DND-41 (cell line): ENCODE measurements at regions not wholly inside any gene's neighbourhood (a gene's known extent, or its start where the extent isn't known, plus 50 kb on each side); places are given as distances from the start of the nearest gene placed in this dataset.

Source experiments
- ATAC-seq: fragments of 200-7000 bp; cut with Tn5 transposase; 3 replicates; pipeline ENCODE4 v1.9.1; 2021; ENCODE audit warnings: low read depth; ENCODE audit not compliant: insufficient read depth
- DNase-seq: peaks from one replicate; pipeline ENCODE4 v3.0.0-alpha.2; 2020
- H2AFZ ChIP-seq: 2 replicates; pipeline ENCODE4 v1.6.0; 2012; ENCODE audit warnings: low read depth, low read length
- H3K27ac ChIP-seq: 2 replicates; pipeline ENCODE4 v1.5.1; 2012; ENCODE audit warnings: low read length, inconsistent platforms
- H3K27me3 ChIP-seq: fragments of 200-600 bp; sonication (generic); 2 replicates; pipeline ENCODE4 v1.6.0; 2012; ENCODE audit warnings: low read length, mild to moderate bottlenecking, inconsistent platforms; ENCODE audit not compliant: insufficient read depth, poor library complexity
- H3K36me3 ChIP-seq: 2 replicates; pipeline ENCODE4 v1.5.1; 2012; ENCODE audit warnings: low read length, inconsistent platforms; ENCODE audit not compliant: insufficient read depth
- H3K4me1 ChIP-seq: 2 replicates; pipeline ENCODE4 v1.5.1; 2012; ENCODE audit warnings: mild to moderate bottlenecking, low read length; ENCODE audit not compliant: insufficient read depth
- H3K4me2 ChIP-seq: 2 replicates; pipeline ENCODE4 v1.6.0; 2012; ENCODE audit warnings: mild to moderate bottlenecking, moderate library complexity, low read length, inconsistent platforms; ENCODE audit not compliant: insufficient read depth
- H3K4me3 ChIP-seq, 2 experiments: fragments of 200-600 bp in 1 of 2; shearing (Covaris generic) in 1 of 2; 2 replicates each; pipeline ENCODE4 v1.5.1; 2012 to 2016; ENCODE audit warnings: inconsistent platforms in 2 of 2, low read length in 2 of 2, mild to moderate bottlenecking in 2 of 2, low read depth in 1 of 2, moderate library complexity in 1 of 2
- H3K79me2 ChIP-seq: 2 replicates; pipeline ENCODE4 v1.6.0; 2012; ENCODE audit warnings: low read length, inconsistent platforms; ENCODE audit not compliant: insufficient read depth
- H3K9ac ChIP-seq: 2 replicates; pipeline ENCODE4 v1.6.0; 2012; ENCODE audit warnings: low read depth, mild to moderate bottlenecking, inconsistent platforms, low read length, moderate library complexity
- H3K9me3 ChIP-seq: 2 replicates; pipeline ENCODE4 v1.5.1; 2012; ENCODE audit warnings: low read length, moderate library complexity, mild to moderate bottlenecking, inconsistent platforms; ENCODE audit not compliant: insufficient read depth, severe bottlenecking
- H4K20me1 ChIP-seq: 2 replicates; pipeline ENCODE4 v1.6.0; 2012; ENCODE audit warnings: low read length; ENCODE audit not compliant: insufficient read depth
- EZH2 ChIP-seq: IDR thresholded peaks from 3 replicates; pipeline ENCODE4 v1.6.1; 2012; ENCODE audit warnings: borderline replicate concordance, low read depth, mild to moderate bottlenecking, moderate library complexity, low read length, inconsistent platforms; ENCODE audit not compliant: severe bottlenecking
- TF ChIP-seq, protein P1 (sequence below): IDR thresholded peaks from 2 replicates; pipeline ENCODE4 v1.5.1; 2012; ENCODE audit warnings: borderline replicate concordance, low read length, moderate library complexity, mild to moderate bottlenecking; ENCODE audit not compliant: poor library complexity, severe bottlenecking; ENCODE audit errors: extremely low read depth

- H3K9ac ChIP-seq, result no peak overlapping the region
- no peak overlapping the region for H3K27ac ChIP-seq
- DNase-seq (no peak), ATAC-seq (no peak)
- H2AFZ ChIP-seq, result no peak overlapping the region
- no peaks in the 10 kb centered on the region for H3K79me2 ChIP-seq
- no peak overlapping the region for H3K4me2 ChIP-seq
- H3K4me1 ChIP-seq, result no peaks in the 10 kb centered on the region
- no peaks in the 10 kb centered on the region for H4K20me1 ChIP-seq
- no peaks in the 10 kb centered on the region for H3K9me3 ChIP-seq
- H3K4me3 ChIP-seq, result no peak overlapping the region
- H3K27me3 ChIP-seq, result no peaks in the 10 kb centered on the region
- no peak for TF ChIP-seq EZH2
- TF ChIP-seq, protein P1, sequence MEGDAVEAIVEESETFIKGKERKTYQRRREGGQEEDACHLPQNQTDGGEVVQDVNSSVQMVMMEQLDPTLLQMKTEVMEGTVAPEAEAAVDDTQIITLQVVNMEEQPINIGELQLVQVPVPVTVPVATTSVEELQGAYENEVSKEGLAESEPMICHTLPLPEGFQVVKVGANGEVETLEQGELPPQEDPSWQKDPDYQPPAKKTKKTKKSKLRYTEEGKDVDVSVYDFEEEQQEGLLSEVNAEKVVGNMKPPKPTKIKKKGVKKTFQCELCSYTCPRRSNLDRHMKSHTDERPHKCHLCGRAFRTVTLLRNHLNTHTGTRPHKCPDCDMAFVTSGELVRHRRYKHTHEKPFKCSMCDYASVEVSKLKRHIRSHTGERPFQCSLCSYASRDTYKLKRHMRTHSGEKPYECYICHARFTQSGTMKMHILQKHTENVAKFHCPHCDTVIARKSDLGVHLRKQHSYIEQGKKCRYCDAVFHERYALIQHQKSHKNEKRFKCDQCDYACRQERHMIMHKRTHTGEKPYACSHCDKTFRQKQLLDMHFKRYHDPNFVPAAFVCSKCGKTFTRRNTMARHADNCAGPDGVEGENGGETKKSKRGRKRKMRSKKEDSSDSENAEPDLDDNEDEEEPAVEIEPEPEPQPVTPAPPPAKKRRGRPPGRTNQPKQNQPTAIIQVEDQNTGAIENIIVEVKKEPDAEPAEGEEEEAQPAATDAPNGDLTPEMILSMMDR, result no peak
- no peaks in the 10 kb centered on the region for H3K36me3 ChIP-seq
Measured at GRCh38 chr7:93750986-93751385, 139.6 kb downstream of the TFPI2 start.

DNA sequence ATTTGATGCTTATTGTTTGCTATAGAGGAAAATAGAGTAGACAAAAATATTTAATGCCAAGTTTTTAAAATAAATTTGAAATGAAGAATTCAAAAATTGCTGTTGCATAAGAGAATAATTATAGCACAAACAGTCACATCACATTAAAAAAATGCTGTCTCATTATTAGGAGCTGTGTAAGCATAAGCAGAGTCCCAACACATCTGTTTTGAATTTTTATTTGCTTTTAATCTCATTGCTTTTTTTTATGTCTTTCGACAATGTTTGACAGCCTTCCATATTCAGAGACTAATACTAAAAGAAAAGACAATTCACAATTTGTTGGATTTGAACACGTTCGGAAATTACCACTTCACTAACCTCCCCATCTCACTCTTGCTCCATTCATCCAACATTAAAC, 143.5 kb downstream of the TFPI2 start:
- no peak overlapping the region for H3K27ac ChIP-seq
- DNase-seq, result no peak

GRCh38 chr7:93739424-93739823, 151.1 kb downstream of the TFPI2 start:
- no peaks in the 10 kb centered on the region for H3K36me3 ChIP-seq
- H3K9me3 ChIP-seq, result no peaks in the 10 kb centered on the region
- H3K27ac ChIP-seq, result no peak overlapping the region
- H3K27me3 ChIP-seq, result peaks cover 3% of the 10 kb centered on the region
- no peaks in the 10 kb centered on the region for H4K20me1 ChIP-seq
- no peak overlapping the region for H3K4me3 ChIP-seq
- no peak overlapping the region for H2AFZ ChIP-seq
- ATAC-seq (no peak), DNase-seq (no peak)
- TF ChIP-seq, protein P1, result no peak
- TF ChIP-seq EZH2, result no peak
- H3K4me2 ChIP-seq, result no peak overlapping the region
- no peaks in the 10 kb centered on the region for H3K4me1 ChIP-seq
- H3K79me2 ChIP-seq, result no peaks in the 10 kb centered on the region
- no peak overlapping the region for H3K9ac ChIP-seq

More for the DNA sequence above, 143.5 kb downstream of the TFPI2 start:
- ATAC-seq, result no peak
- H3K4me2 ChIP-seq, result no peak overlapping the region
- no peaks in the 10 kb centered on the region for H4K20me1 ChIP-seq
- H3K4me1 ChIP-seq, result no peaks in the 10 kb centered on the region
- H2AFZ ChIP-seq, result no peak overlapping the region
- H3K27me3 ChIP-seq, result no peaks in the 10 kb centered on the region
- TF ChIP-seq, protein P1, result no peak
- TF ChIP-seq EZH2, result no peak
- H3K9ac ChIP-seq, result no peak overlapping the region
- H3K36me3 ChIP-seq, result no peaks in the 10 kb centered on the region
- H3K4me3 ChIP-seq, result no peak overlapping the region
- H3K9me3 ChIP-seq, result no peaks in the 10 kb centered on the region
- no peaks in the 10 kb centered on the region for H3K79me2 ChIP-seq

GRCh38 chr7:93737953-93738352, 152.6 kb downstream of the TFPI2 start:
- H3K27ac ChIP-seq, result no peak overlapping the region
- H3K9me3 ChIP-seq, result no peaks in the 10 kb centered on the region
- H3K9ac ChIP-seq, result no peak overlapping the region
- DNase-seq, result no peak
- H3K27me3 ChIP-seq, result peaks cover 4% of the 10 kb centered on the region
- no peaks in the 10 kb centered on the region for H3K79me2 ChIP-seq
- no peak for ATAC-seq
- TF ChIP-seq EZH2, result no peak
- TF ChIP-seq, protein P1, result no peak
- no peak overlapping the region for H3K4me2 ChIP-seq
- no peaks in the 10 kb centered on the region for H3K36me3 ChIP-seq
- no peaks in the 10 kb centered on the region for H4K20me1 ChIP-seq
- no peak overlapping the region for H3K4me3 ChIP-seq
- no peak overlapping the region for H2AFZ ChIP-seq
- H3K4me1 ChIP-seq, result no peaks in the 10 kb centered on the region
